K562 (cell line): ENCODE measurements at regions not wholly inside any gene's neighbourhood (a gene's known extent, or its start where the extent isn't known, plus 50 kb on each side); places are given as distances from the start of the nearest gene placed in this dataset.

ENCODE experiments used
- ATAC-seq: fragments of 200-7000 bp; cut with Tn5 transposase; 3 replicates; pipeline ENCODE4 v1.9.1; 2020; ENCODE audit warnings: moderate library complexity
- BruUV-seq: library from RNA; stranded (reverse); fragments of 400-500 nt; replicated peaks from 2 replicates; lab custom pipeline; 2021; lab: Mats Ljungman, UMichigan
- CTCF ChIA-PET: fragments of 300-600 bp; formaldehyde crosslinking; extraction: SDS; loops from one replicate; lab custom pipeline; 2021; ENCODE audit warnings: low intra/inter-chr PET ratio; lab: Yijun Ruan, JAX
- POLR2A ChIA-PET: fragments of 300-600, 350-650 bp; sonication (Branson Sonifier 250); formaldehyde crosslinking; extraction: SDS; loops from one replicate; lab custom pipeline; 2021; ENCODE audit warnings: antibody characterized with exemption, inconsistent platforms; lab: Yijun Ruan, JAX
- DNase-seq, 4 experiments: peaks; one replicate each; pipeline versions ENCODE4 v3.0.0 to v3.0.0-alpha.2; 2011 to 2018; ENCODE audit warnings: low spot score in 3 of 4, mixed read lengths in 3 of 4; ENCODE audit errors: extremely low read depth in 1 of 4
- FAIRE-seq: peaks from 2 replicates; lab custom pipeline; 2011; peaks lifted over from hg19 to GRCh38; lab: Jason Lieb, UNC
- H2AFZ ChIP-seq: 2 replicates; pipeline ENCODE4 v1.6.0; 2011; ENCODE audit warnings: low read depth, low read length, control low read depth, inconsistent platforms
- H3K27ac ChIP-seq: fragments of 200-600 bp; 3 replicates; pipeline ENCODE4 v1.8.0; 2011; ENCODE audit warnings: low read depth, mild to moderate bottlenecking, control low read depth, inconsistent platforms, low read length, moderate library complexity, mixed read lengths; ENCODE audit errors: extremely low read depth
- H3K27me3 ChIP-seq, 2 experiments: fragments of 300-600 bp in 1 of 2; 2 replicates in 1 of 2; 3 replicates in 1 of 2; pipeline versions ENCODE4 v1.6.0 to v1.8.0; 2011; ENCODE audit warnings: inconsistent platforms in 2 of 2, low read length in 2 of 2, mild to moderate bottlenecking in 1 of 2, mixed read lengths in 1 of 2, moderate library complexity in 1 of 2; ENCODE audit not compliant: control insufficient read depth in 2 of 2, insufficient read depth in 2 of 2
- H3K36me3 ChIP-seq: fragments of 300-600 bp; 3 replicates; pipeline ENCODE4 v1.8.0; 2011; ENCODE audit warnings: mild to moderate bottlenecking, low read length, inconsistent platforms; ENCODE audit not compliant: control insufficient read depth, insufficient read depth
- H3K4me1 ChIP-seq, 2 experiments: fragments of 200-600 bp in 1 of 2; replicated peaks in 1 of 2; 2 replicates in 1 of 2; 3 replicates in 1 of 2; pipeline versions ENCODE4 v1.5.1 to v1.8.0; 2011; ENCODE audit warnings: inconsistent platforms in 2 of 2, low read length in 2 of 2, mild to moderate bottlenecking in 1 of 2, mixed read lengths in 1 of 2, moderate library complexity in 1 of 2; ENCODE audit not compliant: control insufficient read depth in 2 of 2, insufficient read depth in 2 of 2
- H3K4me2 ChIP-seq: 2 replicates; pipeline ENCODE4 v1.6.1; 2011; ENCODE audit warnings: low read length, control low read depth, inconsistent platforms, mixed read lengths; ENCODE audit not compliant: insufficient read depth
- H3K4me3 ChIP-seq: fragments of 200-600 bp; sonication (generic), shearing (Covaris generic); 2 replicates; pipeline ENCODE4 v1.5.1; 2016; ENCODE audit warnings: control low read depth, inconsistent platforms
- H3K79me2 ChIP-seq: fragments of 200-600 bp; 3 replicates; pipeline ENCODE4 v1.8.0; 2011; ENCODE audit warnings: low read length, inconsistent platforms; ENCODE audit not compliant: control insufficient read depth, insufficient read depth
- H3K9ac ChIP-seq, 2 experiments: 2 replicates each; pipeline versions ENCODE4 v1.6.0 to v1.6.1; 2011; ENCODE audit warnings: low read depth in 2 of 2, low read length in 2 of 2, control low read depth in 1 of 2, inconsistent platforms in 1 of 2, mild to moderate bottlenecking in 1 of 2, mixed read lengths in 1 of 2; ENCODE audit not compliant: insufficient read depth in 1 of 2
- H3K9me1 ChIP-seq: one replicate; pipeline ENCODE4 v1.6.0; 2011; ENCODE audit warnings: inconsistent platforms, mild to moderate bottlenecking, low read length, moderate library complexity; ENCODE audit not compliant: control insufficient read depth, insufficient read depth
- H3K9me3 ChIP-seq: replicated peaks from 2 replicates; pipeline ENCODE4 v1.5.1; 2011; ENCODE audit warnings: low read depth, low read length, inconsistent platforms; ENCODE audit not compliant: control insufficient read depth, insufficient read depth
- H4K20me1 ChIP-seq: replicated peaks from 2 replicates; pipeline ENCODE4 v1.6.1; 2011; ENCODE audit warnings: low read length, inconsistent platforms, mixed read lengths; ENCODE audit not compliant: control insufficient read depth, insufficient read depth
- ASH1L ChIP-seq: fragments of 450-650 bp; IDR thresholded peaks from 2 replicates; pipeline ENCODE4 v1.6.1; 2018; ENCODE audit warnings: borderline replicate concordance, mild to moderate bottlenecking, low read depth; ENCODE audit not compliant: partially characterized antibody
- BRD9 ChIP-seq: fragments of 450-650 bp; IDR thresholded peaks from 2 replicates; pipeline ENCODE4 v1.6.1; 2018; ENCODE audit warnings: low read depth; ENCODE audit not compliant: partially characterized antibody
- DIDO1 ChIP-seq: fragments of 450-650 bp; IDR thresholded peaks from 2 replicates; pipeline ENCODE4 v1.6.1; 2016; ENCODE audit warnings: low read depth, missing biosample characterization, missing genetic modification characterization
- E2F3 ChIP-seq: fragments of 250-450 bp; sonication (Bioruptor Pico); IDR thresholded peaks from 2 replicates; pipeline ENCODE4 v1.4.0; 2020; ENCODE audit warnings: mild to moderate bottlenecking
- HNRNPUL1 ChIP-seq: fragments of 200-400 bp; formaldehyde crosslinking; IDR thresholded peaks from 2 replicates; pipeline ENCODE4 v1.6.1; 2017; ENCODE audit warnings: low read length
- ILK ChIP-seq: fragments of 450-650 bp; IDR thresholded peaks from 2 replicates; pipeline ENCODE4 v1.6.1; 2016; ENCODE audit warnings: missing genetic modification characterization, low read depth, mild to moderate bottlenecking, missing compliant biosample characterization, moderate library complexity, borderline replicate concordance
- SNAPC5 ChIP-seq: fragments of 250-450 bp; sonication (Bioruptor Pico); IDR thresholded peaks from 2 replicates; pipeline ENCODE4 v1.8.0; 2021; ENCODE audit warnings: moderate library complexity, mild to moderate bottlenecking, inconsistent platforms
- TBP ChIP-seq: optimal IDR thresholded peaks from 2 replicates; pipeline ENCODE3; 2011; ENCODE audit warnings: low read depth, low read length, improper control_type of control experiment
- WHSC1 ChIP-seq: IDR thresholded peaks from one replicate; pipeline ENCODE4 v1.6.1; 2012; ENCODE audit warnings: low read length, control low read depth, inconsistent platforms
- ZBTB8A ChIP-seq: fragments of 450-650 bp; IDR thresholded peaks from 2 replicates; pipeline ENCODE4 v1.6.1; 2018; ENCODE audit warnings: mild to moderate bottlenecking, moderate library complexity; ENCODE audit not compliant: partially characterized antibody
- ZFX ChIP-seq: sonication (generic); formaldehyde crosslinking; IDR thresholded peaks from 2 replicates; pipeline ENCODE4 v1.8.0; 2022; ENCODE audit warnings: mild to moderate bottlenecking, missing genetic modification reagents, moderate library complexity
- ZNF121 ChIP-seq: sonication (generic); formaldehyde crosslinking; conservative IDR thresholded peaks from 2 replicates; pipeline ENCODE4 v1.8.0; 2022; ENCODE audit warnings: missing genetic modification reagents
- ZNF511 ChIP-seq: sonication (generic); formaldehyde crosslinking; IDR thresholded peaks from 2 replicates; pipeline ENCODE4 v1.8.0; 2022; ENCODE audit warnings: mild to moderate bottlenecking, missing genetic modification reagents
- ZNF57 ChIP-seq: fragments of 450-650 bp; formaldehyde crosslinking; IDR thresholded peaks from 2 replicates; pipeline ENCODE4 v1.4.0; 2020; ENCODE audit warnings: mild to moderate bottlenecking, moderate library complexity
- WGBS: fragments of 100-300 bp; shearing (Covaris generic); methylation state at CpG from one replicate; pipeline ENCODE4 v1.1.6; 2016; ENCODE audit warnings: low coverage, mixed read lengths; ENCODE audit not compliant: insufficient coverage; ENCODE audit errors: missing lambda C conversion rate; 5-methylcytosine and 5-hydroxymethylcytosine counted together
- in situ Hi-C: fragments of 300-500 bp; cut with MboI; formaldehyde crosslinking; loops from 4 replicates; pipeline ENCODE4 v1.15.0; 2018; ENCODE audit warnings: inconsistent platforms, mixed read lengths
- intact Hi-C: fragments of 100-400 bp; cut with micrococcal nuclease; formaldehyde crosslinking; loops from 2 replicates; pipeline ENCODE4 v1.14.2; 2022
- TF ChIP-seq, protein P1 (sequence below): IDR thresholded peaks from 2 replicates; pipeline ENCODE4 v1.6.1; 2012; ENCODE audit warnings: low read depth, low read length, improper control_type of control experiment, borderline replicate concordance

DNA sequence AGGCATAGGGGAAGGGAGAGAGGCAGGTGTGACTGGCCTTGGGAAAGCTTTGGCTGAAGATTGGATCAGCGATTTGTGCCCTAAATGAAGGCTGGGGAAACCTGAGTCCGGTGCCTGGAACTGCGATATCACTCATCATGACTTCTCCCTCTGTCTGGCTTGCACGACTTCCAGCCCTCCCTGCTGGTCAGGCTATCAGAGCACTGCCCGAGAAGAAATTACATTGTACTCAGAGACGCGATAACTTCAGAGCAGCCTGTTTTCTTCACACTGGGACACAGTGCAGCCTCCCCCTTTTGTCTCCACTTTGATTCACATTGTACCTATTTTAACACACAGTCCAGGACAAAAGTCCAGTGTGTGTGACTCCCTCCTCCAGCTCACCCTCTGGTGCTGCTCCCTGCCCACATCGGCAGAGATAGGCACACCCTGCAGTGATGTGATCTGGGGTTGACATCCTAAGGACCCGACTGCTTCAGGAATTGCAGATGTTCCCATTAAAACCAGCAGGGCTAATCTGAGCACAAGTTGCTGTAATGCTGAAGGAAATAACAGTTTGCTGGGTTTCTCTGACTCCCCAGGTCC is 62.1 kb upstream of the CADM1 start (continued):
- TF ChIP-seq ASH1L = no peak
- TF ChIP-seq ZBTB8A = no peak
- TF ChIP-seq SNAPC5 (CRISPR knock-in tag) = no peak
- no peak for TF ChIP-seq ZFX (CRISPR knock-in tag)
- no peak for TF ChIP-seq E2F3 (CRISPR knock-in tag)
- TF ChIP-seq HNRNPUL1 = no peak
- no peak for TF ChIP-seq BRD9
- TF ChIP-seq, protein P1, sequence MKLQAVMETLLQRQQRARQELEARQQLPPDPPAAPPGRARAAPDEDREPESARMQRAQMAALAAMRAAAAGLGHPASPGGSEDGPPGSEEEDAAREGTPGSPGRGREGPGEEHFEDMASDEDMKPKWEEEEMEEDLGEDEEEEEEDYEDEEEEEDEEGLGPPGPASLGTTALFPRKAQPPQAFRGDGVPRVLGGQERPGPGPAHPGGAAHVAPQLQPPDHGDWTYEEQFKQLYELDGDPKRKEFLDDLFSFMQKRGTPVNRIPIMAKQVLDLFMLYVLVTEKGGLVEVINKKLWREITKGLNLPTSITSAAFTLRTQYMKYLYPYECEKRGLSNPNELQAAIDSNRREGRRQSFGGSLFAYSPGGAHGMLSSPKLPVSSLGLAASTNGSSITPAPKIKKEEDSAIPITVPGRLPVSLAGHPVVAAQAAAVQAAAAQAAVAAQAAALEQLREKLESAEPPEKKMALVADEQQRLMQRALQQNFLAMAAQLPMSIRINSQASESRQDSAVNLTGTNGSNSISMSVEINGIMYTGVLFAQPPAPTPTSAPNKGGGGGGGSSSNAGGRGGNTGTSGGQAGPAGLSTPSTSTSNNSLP = no peak
- TF ChIP-seq WHSC1 = no peak
- no peak for TF ChIP-seq ZNF121 (CRISPR knock-in tag)

GRCh38 chr11:115564851-115565250 is 60.6 kb upstream of the CADM1 start:
- Histone ChIP-seq H4K20me1 (no peaks in the 10 kb centered on the region; the same call in 1 of the 2 replicates), H3K79me2 (no peaks in the 10 kb centered on the region), H3K9ac (no peak overlapping the region), H3K27ac (no peak overlapping the region), H3K9me3 (no peaks in the 10 kb centered on the region), H3K27me3 (no peaks in the 10 kb centered on the region), H3K36me3 (no peaks in the 10 kb centered on the region), H2AFZ (no peak overlapping the region), H3K4me3 (no peak overlapping the region), H3K4me2 (no peak overlapping the region), H3K9me1 (no peaks in the 10 kb centered on the region), H3K4me1 (no peaks in the 10 kb centered on the region)
- in situ Hi-C loops = no loop called here
- TF ChIP-seq TBP (no peak), ZNF57 (no peak), ZNF511 (CRISPR knock-in tag) (no peak), DIDO1 (no peak), ILK (tag) (no peak)
- DNase-seq = no peak
- FAIRE-seq = no peak
- ChIA-PET CTCF (no interaction called here), POLR2A (no interaction called here)
- no TSS peak for BruUV-seq
- 0% methylated on average over 7 of the region's 8 CpGs for WGBS
- no peak for ATAC-seq
- intact Hi-C loops = loop anchor here (10.0 kb wide), 1 partner anchor 430 kb away; no protein-coding TSS in a partner anchor
